Activated T-cell treated with anti-CD3 and anti-CD28 coated beads for 4 hours (primary cell): ENCODE measurements at regions not wholly inside any gene's neighbourhood (a gene's known extent, or its start where the extent isn't known, plus 50 kb on each side); places are given as distances from the start of the nearest gene placed in this dataset.

Experiments used
- DNase-seq: peaks from one replicate; pipeline ENCODE4 v3.0.0-alpha.2; 2020

DNA sequence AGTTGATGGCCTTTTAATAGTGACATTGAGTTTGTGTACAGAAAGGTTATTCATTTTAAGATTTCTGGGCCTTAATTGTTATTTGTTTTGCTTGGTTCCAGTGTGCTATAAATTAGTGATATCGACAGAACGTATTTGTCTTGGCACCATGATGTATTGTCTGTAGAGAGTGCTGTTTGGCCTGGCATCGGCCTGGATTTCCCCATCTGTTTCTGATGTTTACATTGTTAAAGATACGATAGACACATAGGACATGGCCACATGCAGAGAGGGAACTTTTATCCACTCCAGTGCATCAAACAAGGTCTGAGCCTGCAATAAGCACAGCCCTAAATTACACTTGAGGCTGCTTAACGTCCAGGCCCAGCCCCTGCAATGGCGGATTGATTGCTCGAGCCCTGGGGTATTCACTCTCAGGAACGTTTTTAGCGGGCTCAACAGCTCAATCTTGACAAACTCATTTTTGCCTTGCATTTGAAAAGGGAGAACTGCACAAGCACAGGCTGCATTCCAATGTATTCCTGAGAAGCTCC, 144.7 kb downstream of the SLC4A3 start:
- DNase-seq: no peak

DNA sequence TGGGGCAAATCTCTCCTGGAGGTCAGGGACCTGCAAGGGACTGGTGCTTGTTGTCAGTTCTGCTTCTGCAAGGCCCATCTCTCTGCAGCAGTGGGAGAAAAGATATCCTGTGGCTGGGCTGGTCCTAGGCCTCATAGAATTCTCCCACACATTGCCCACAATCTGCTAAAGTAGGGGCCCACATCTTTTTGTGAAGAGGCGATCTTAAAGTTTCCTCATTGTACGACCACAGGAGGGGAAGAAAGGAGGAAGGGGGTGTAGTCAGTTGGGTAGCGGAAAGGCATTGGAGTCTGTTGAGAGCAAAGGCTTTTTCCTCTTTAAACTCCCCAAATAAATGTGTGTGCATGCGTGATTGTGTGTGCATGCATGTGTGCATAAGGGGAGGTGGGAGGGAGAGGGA, 145.3 kb downstream of the SLC4A3 start:
- no peak for DNase-seq

- DNase-seq: no peak
Measured at GRCh38 chr2:219775506-219775905, 148.1 kb downstream of the SLC4A3 start.

DNA sequence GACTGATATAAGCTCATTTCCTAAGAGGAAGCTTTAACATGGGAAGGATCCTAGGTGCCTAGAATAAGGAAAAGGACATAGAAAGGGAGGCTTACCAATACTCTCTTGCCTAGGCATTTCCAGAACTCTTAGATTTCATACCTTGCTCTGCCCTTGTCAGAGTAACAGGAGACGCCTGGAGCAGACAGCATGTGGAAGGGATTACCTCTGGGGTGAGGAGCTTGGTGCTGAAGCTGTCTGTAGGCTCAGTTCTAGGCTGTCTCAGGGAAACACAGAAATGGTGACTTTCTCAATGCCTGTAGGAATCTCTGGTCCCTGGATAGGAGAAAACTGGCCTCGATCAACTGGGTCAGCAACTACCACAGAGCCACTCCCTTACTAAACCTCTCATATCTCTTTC, 150.0 kb downstream of the SLC4A3 start:
- no peak for DNase-seq

DNA sequence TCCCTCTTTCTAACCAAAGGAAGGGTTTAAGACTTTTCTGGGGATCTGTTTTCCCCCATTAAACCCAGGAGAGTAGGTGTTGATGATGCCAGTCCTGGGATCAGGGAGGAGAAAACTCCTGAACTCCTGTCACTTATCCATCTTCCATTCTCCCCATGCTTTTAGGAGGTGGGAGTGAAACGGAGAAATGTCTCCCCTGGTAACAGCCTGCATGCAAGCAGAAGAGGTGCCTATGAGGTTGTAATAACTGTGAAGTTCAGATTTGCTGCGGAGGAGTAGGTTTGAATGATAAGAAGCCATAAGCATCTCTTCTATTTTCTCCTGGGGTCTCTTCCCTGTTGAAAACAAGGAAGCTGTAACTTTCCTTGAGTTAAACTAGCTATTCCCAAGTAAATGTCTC, 150.8 kb downstream of the SLC4A3 start:
- no peak for DNase-seq

GRCh38 chr2:219782737-219783348, 155.4 kb downstream of the SLC4A3 start:
- no peak for DNase-seq

GRCh38 chr2:219783359-219783975, 156.0 kb downstream of the SLC4A3 start:
- no peak for DNase-seq

DNA sequence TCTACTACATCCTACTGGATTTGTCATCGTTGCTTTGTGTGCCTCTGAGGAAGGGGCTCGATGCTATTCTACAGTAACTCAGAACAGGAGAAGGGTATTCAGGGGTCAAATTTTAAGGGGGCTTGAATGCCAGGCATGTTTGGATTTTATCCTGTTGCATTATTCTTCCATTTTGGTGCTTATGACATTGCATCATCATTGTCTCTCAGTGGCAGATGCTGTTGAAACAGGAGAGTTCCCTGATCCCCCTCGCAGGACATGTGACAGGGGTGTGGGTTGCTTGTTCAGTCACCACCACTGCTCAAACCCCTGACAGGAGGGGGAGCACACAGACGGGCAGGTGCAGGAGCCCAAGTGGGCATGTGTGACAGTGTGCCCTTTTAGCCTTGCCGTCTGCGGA, 156.7 kb downstream of the SLC4A3 start:
- no peak for DNase-seq

- no peak for DNase-seq
Measured at GRCh38 chr2:219789476-219789875, 162.0 kb downstream of the SLC4A3 start.

DNA sequence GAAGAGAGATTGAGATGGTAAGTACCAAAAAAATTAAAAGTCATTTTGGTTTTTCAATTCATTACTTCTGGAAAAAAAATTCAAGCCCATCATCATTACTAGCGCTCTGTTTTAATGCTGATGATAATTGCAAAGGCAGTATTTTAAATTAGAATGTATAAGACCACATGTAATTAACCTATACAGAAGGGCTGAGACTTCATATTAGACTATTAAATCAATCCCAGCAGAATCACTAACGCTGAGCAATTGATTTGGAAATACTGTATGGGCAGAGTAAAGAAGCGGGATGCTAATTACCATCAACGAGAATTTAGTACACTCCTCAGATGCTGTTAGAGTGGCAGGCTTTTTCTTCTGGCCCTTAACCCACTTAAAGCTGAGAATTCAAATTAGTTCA, 165.0 kb downstream of the SLC4A3 start:
- no peak for DNase-seq

DNA sequence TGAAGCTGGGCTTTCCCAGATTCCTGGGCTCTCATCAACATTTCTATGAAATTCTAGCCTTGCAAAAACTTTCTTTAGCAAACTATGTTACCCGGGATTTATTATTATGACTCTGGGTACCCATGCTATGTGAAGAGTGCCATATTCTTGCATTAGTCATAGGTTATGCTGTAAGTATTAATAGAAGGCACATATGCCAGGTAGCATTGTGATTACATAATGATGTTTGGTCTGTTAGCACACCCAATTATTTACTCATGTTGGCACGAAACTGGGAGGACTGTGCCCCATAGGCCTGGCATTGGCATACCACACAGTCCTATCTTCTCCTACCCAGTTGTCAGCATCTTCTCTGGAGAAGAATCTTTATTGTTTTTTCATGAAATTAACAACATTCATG, 171.0 kb downstream of the SLC4A3 start:
- DNase-seq: no peak

GRCh38 chr2:219803294-219803693, 175.9 kb downstream of the SLC4A3 start:
- no peak for DNase-seq

GRCh38 chr2:219810895-219811294, 183.5 kb downstream of the SLC4A3 start:
- no peak for DNase-seq

- no peak for DNase-seq
Measured at GRCh38 chr2:219812672-219813071, 185.2 kb downstream of the SLC4A3 start.

GRCh38 chr2:219820767-219821166, 193.3 kb downstream of the SLC4A3 start:
- no peak for DNase-seq

GRCh38 chr2:219823574-219823973, 196.1 kb downstream of the SLC4A3 start:
- no peak for DNase-seq

GRCh38 chr2:219824996-219825395, 197.6 kb downstream of the SLC4A3 start:
- no peak for DNase-seq

DNA sequence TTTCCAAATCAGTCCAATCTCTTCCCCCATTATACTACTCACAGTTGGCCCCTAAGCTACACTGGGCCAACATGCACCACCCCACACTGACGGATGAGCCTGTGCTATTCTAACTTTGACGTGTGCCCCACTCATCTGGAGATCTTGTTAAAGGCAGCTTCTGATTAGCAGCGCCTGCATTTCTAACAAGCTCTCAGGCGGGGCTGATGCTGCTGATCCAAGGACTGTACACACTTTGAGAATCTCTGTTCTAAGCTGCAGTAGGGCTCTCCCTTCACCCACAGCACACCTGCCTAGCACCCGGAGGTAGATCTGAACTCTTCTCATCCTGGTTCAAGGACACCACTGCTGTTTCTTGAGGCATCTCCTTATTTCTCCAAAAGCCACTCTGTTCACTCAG, 200.7 kb downstream of the SLC4A3 start:
- no peak for DNase-seq

- DNase-seq: no peak
Measured at GRCh38 chr2:219829667-219830352, 202.4 kb downstream of the SLC4A3 start.

DNA sequence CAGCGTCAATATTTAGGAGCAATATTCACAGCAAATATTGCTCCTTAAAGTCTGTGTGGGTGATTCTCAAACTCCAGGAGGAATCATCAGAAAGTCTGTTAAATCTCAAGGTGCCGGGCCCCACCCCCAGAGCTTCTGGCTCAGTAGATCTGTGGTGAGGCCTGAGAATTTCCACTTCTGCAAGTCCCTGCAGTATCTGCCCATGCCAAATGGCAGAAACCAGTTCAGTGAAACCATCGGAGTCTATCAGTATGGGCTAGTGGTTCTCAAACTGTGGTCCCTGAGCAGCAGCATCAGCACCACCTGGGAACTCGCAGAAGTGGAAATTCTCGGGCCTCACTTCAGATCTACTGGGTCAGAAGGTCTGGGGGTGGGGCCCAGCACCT, 202.9 kb downstream of the SLC4A3 start:
- no peak for DNase-seq

DNA sequence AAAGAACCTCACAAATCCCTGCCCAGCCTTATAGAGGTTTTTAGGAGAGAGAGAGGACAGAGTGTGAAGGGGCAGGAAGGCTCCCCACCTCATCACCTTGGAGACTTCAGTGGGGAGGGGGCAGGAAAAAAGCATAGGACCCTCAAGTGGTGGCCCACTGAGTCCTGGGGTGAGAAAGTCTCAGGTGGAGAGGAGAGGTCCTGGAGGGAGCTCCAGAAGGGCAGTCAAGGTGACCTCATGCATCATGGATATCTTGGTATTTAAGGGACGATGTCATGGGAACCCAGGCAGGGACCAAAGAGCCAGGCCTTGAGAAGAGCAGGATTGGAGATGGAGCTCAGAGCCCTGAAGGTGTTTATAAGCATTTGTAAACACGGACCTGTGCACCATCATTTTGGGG, 204.5 kb downstream of the SLC4A3 start:
- DNase-seq: no peak

DNA sequence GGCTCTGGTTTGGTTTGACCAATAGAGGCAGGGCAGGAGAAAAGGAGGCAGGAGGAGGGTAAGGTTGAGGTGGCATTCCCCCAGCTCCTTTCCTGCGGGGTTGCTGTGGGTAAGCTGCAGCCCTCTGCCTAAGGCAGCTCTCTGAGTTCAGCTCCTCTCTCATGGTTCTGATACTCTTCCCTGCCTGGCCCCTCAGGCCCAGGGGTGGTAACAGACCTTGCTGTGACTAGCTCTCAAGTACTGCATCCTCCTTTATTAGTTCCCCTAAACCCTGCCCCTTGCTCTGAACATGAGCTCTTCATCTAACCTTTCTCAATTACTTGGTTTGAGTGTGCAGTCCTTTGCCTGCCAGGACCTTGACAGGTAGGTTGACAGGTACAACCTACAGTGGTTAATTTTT, 205.5 kb downstream of the SLC4A3 start:
- no peak for DNase-seq

- no peak for DNase-seq
Measured at GRCh38 chr2:219835493-219835892, 208.1 kb downstream of the SLC4A3 start.

DNA sequence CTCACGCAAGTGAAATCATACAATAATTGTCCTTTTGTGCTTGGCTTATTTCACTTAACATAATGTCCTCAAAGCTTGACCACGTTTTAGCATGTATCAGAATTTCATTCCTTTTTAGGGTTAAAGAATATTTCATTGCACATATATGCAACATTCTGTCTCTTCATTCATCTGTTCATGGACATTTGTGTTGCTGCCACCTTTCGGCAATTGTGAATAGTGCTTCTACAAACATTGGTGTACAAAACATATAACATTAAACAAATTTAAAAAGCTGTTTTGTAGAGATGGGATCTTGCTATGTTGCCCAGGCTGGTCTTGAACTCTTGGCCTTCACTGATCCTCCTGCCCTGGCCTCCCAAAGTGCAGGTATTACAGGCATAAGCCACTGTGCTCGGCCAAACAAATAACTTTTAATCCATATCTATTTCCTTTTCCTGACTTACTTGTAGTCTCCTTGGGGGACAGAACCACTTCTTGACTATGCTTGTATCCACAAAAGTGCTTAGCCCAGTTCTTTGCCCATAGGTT, 209.3 kb downstream of the SLC4A3 start:
- no peak for DNase-seq
